Transverse colon (tissue), 3 donors: ENCODE measurements at regions not wholly inside any gene's neighbourhood (a gene's known extent, or its start where the extent isn't known, plus 50 kb on each side); places are given as distances from the start of the nearest gene placed in this dataset.

Experiments
- POLR2A ChIP-seq: fragments of 450-650 bp; IDR thresholded peaks from one replicate; pipeline ENCODE4 v1.6.1; 2016; ENCODE audit warnings: antibody characterized with exemption, mild to moderate bottlenecking, moderate library complexity
- POLR2AphosphoS5 ChIP-seq, 3 donors: sonication (generic); formaldehyde crosslinking; IDR thresholded peaks; one replicate each; pipeline ENCODE4 v1.6.1; 2016; ENCODE audit warnings: antibody characterized with exemption in 3 of 3

DNA sequence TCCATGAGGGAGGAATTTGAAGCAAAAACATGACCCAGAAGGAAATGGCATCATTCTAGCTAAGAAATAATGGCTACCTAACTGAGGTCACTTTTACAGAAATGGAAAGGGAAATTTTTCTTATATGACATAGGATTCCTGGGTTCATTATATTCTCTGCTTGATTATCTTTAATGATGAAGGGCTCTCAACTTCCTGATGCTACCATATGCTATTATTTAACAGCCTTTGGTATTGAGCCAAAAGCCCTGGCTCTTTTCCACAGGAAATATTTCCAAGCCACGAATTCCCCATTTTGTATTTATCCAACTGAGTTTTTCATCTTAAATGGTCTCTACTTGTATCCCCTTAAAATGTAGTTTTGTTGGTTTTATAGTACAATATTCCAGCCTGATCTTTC lies 63.2 kb upstream of the NPAS2 start:
- TF ChIP-seq POLR2A (no peak), POLR2AphosphoS5 (IDR thresholded peaks at IDR 0.05) (no peak)
